Right lobe of liver (tissue), 6 donors: ENCODE measurements at regions not wholly inside any gene's neighbourhood (a gene's known extent, or its start where the extent isn't known, plus 50 kb on each side); places are given as distances from the start of the nearest gene placed in this dataset.

Source experiments
- ATAC-seq, 4 donors: fragments of 200-7000 bp; cut with Tn5 transposase; one replicate each; pipeline ENCODE4 v1.9.1; 2020; ENCODE audit warnings: mild to moderate bottlenecking in 4 of 4, moderate library complexity in 4 of 4
- DNase-seq, 3 donors: peaks; one replicate each; pipeline ENCODE4 v3.0.0-alpha.2; 2020
- H3K27ac ChIP-seq, 3 donors: fragments of 200-600 bp; one replicate each; pipeline ENCODE4 v1.8.0; 2022
- H3K27me3 ChIP-seq, 2 donors: fragments of 200-600 bp; one replicate each; pipeline ENCODE4 v1.8.0; 2022
- H3K36me3 ChIP-seq, 4 donors: fragments of 200-600 bp; sonication (generic) in 1 of 4; one replicate each; pipeline versions ENCODE4 v1.5.1 to v1.8.0; 2017 to 2022; ENCODE audit warnings: control low read depth in 1 of 4
- H3K4me1 ChIP-seq, 4 donors: fragments of 200-600 bp; sonication (generic) in 1 of 4; one replicate each; pipeline versions ENCODE4 v1.5.1 to v1.8.0; 2017 to 2022; ENCODE audit warnings: control low read depth in 1 of 4
- H3K4me3 ChIP-seq, 3 donors: fragments of 200-600 bp; one replicate each; pipeline ENCODE4 v1.8.0; 2022
- H3K9me3 ChIP-seq, 4 donors: fragments of 200-600 bp; sonication (generic) in 1 of 4; one replicate each; pipeline versions ENCODE4 v1.5.1 to v1.8.0; 2017 to 2022; ENCODE audit warnings: control low read depth in 1 of 4
- POLR2A ChIP-seq: fragments of 450-650 bp; IDR thresholded peaks from one replicate; pipeline ENCODE4 v1.6.1; 2017; ENCODE audit warnings: antibody characterized with exemption, mild to moderate bottlenecking
- WGBS: methylation state at CpG from one replicate; pipeline ENCODE4 v1.1.6; 2018; ENCODE audit warnings: low coverage, low lambda C conversion rate; ENCODE audit not compliant: insufficient coverage; ENCODE audit errors: missing lambda C conversion rate; 5-methylcytosine and 5-hydroxymethylcytosine counted together
- intact Hi-C, 2 donors: fragments of 100-400 bp; cut with DNase I; formaldehyde crosslinking; loops; one replicate each; pipeline versions ENCODE4 v1.11.2 to v1.14.1; 2022
- TF ChIP-seq, protein P1 (sequence below), 4 donors: fragments of 200-600 bp in 3 of 4; fragments of 450-650 bp in 1 of 4; IDR thresholded peaks; one replicate each; pipeline versions ENCODE4 v1.5.1 to v1.8.0; 2016 to 2022; ENCODE audit warnings: antibody characterized with exemption in 4 of 4, mild to moderate bottlenecking in 2 of 4
- donor health status: DM: no; HTN: yes; CAD: no.
- donor health status: DM: no; HTN: no; CAD: no.
- donor health status: DM: no; HTN: no; CAD: no.
- donor health status: DM: no; HTN: yes; CAD: no.
- donor health status: DM: no; HTN: yes; CAD: no.

DNA sequence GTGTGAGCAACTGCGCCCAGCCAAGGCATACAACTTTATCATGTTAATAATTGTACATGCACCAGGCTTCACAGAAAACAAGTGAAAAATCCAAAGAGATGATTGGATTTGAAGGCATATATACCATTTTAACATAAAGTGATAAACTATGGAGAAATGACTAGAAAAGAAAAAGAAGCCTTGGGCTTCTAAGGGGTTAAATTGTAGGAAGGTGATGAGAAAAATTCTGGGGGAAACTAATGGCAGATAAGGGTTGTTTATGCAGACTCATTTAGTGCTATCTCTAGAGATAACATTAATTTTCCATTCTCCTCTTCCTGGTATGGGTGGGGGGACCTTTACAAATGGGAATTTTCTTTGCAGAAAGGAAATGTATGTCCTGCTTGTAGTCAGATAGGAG is 154.0 kb downstream of the TMEM17 start:
- no peaks in the 10 kb centered on the region for H3K27me3 ChIP-seq
- H3K27ac ChIP-seq = no peak overlapping the region
- no peaks in the 10 kb centered on the region for H3K9me3 ChIP-seq
- ATAC-seq = peak in 1 of 4 donors; percentile 20
- no peak for DNase-seq
- 80% methylated on average over 1 of the region's 1 CpG for WGBS
- H3K4me3 ChIP-seq = no peak overlapping the region
- intact Hi-C loops = no loop called here
- no peaks in the 10 kb centered on the region for H3K4me1 ChIP-seq
- TF ChIP-seq, protein P1, sequence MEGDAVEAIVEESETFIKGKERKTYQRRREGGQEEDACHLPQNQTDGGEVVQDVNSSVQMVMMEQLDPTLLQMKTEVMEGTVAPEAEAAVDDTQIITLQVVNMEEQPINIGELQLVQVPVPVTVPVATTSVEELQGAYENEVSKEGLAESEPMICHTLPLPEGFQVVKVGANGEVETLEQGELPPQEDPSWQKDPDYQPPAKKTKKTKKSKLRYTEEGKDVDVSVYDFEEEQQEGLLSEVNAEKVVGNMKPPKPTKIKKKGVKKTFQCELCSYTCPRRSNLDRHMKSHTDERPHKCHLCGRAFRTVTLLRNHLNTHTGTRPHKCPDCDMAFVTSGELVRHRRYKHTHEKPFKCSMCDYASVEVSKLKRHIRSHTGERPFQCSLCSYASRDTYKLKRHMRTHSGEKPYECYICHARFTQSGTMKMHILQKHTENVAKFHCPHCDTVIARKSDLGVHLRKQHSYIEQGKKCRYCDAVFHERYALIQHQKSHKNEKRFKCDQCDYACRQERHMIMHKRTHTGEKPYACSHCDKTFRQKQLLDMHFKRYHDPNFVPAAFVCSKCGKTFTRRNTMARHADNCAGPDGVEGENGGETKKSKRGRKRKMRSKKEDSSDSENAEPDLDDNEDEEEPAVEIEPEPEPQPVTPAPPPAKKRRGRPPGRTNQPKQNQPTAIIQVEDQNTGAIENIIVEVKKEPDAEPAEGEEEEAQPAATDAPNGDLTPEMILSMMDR (IDR thresholded peaks at IDR 0.05) = no peak
- no peak for TF ChIP-seq POLR2A
- no peaks in the 10 kb centered on the region for H3K36me3 ChIP-seq

DNA sequence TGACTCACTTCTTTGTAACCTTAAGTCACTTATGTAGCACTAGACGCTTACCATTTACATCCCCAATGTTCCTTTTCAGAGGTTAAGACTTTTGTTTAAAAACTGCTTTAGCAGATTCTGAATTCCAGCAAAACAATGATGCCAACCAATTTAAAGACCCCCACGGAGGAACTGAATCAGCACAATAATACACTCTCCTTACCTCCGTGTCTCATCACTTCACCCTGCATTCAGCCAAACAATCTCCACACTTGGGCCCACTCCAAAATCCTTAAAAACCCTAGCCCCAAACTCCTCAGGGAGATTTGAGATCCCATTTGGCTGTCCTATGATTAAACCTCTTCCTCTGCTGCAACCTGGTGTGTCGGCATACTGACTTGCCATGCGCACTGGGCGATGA is 153.9 kb downstream of the B3GNT2 start:
- Histone ChIP-seq H3K27me3 (no peaks in the 10 kb centered on the region), H3K27ac (no peak overlapping the region), H3K36me3 (no peaks in the 10 kb centered on the region), H3K4me1 (no peaks in the 10 kb centered on the region), H3K9me3 (no peaks in the 10 kb centered on the region), H3K4me3 (no peak overlapping the region)
- 79% methylated on average over 6 of the region's 6 CpGs for WGBS
- intact Hi-C loops = no loop called here
- no peak for ATAC-seq
- DNase-seq = no peak
- TF ChIP-seq, protein P1 (IDR thresholded peaks at IDR 0.05) = no peak
- no peak for TF ChIP-seq POLR2A

DNA sequence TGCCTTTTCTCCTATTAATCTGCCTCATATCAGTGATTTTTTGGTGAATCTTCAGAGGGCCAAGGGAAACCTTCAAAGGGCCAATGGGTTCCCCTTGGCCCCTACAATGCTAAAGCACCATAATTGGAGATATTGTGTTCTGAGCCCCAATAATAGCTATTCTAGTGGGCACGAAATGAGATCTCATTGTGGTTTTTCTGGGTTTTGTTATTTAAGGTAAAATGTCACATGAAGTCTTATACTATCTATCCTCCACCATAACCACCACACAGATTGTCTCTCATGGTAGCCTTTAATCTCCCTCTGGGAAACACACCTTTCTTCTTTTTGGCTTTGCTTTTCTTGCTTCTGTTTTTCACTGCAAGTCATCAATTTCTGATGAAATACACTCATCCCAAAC is 152.8 kb downstream of the B3GNT2 start:
- WGBS = 44% methylated on average over 1 of the region's 1 CpG
- TF ChIP-seq, protein P1 (IDR thresholded peaks at IDR 0.05) = no peak
- no peak for TF ChIP-seq POLR2A
- no peak overlapping the region for H3K4me3 ChIP-seq
- no peak overlapping the region for H3K27ac ChIP-seq
- no peaks in the 10 kb centered on the region for H3K27me3 ChIP-seq
- no peaks in the 10 kb centered on the region for H3K36me3 ChIP-seq
- no peaks in the 10 kb centered on the region for H3K9me3 ChIP-seq
- DNase-seq (no peak), ATAC-seq (no peak)
- H3K4me1 ChIP-seq = peaks cover 0 to 3% (median 0%) of the 10 kb centered on the region in 4 donors
- intact Hi-C loops = no loop called here

DNA sequence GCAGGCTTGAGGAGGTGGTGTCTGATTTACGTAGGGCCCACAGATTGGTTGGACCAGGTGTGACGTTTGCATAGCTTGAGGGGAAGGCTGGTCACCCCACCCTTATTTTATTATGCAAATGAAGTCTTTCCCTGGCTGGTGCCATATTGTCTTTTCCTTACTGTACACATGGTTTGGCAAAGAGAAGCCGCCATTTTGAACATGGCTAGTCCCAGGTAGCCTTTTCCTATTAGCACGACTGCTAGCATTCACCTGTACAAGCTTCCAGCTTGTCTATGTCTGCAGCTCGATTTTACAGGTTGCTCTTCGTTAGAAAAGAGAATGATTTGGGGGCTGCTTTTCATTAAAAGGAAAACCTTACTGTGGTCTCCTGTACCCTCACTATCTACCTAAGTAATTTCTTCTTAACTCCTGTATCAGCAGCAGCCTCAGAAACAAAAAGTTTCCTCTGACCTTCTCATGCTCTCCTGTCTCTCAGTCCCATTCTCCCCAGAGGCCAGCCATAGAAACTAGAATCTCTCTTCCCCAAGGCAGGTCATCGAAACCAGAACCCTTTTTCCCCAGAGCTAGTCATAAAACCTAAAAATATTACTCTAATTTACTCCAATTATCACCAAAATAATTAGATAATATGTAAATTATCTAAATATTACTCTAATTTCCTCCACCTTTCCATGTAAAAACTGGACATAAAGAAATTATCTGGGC is 151.8 kb downstream of the B3GNT2 start:
- 79% methylated on average over 5 of the region's 7 CpGs for WGBS
- no peak overlapping the region for H3K27ac ChIP-seq
- H3K4me3 ChIP-seq = no peak overlapping the region
- ATAC-seq (no peak), DNase-seq (no peak)
- H3K36me3 ChIP-seq = no peaks in the 10 kb centered on the region
- H3K9me3 ChIP-seq = no peaks in the 10 kb centered on the region
- H3K27me3 ChIP-seq = no peaks in the 10 kb centered on the region
- intact Hi-C loops = no loop called here
- no peak for TF ChIP-seq POLR2A
- TF ChIP-seq, protein P1 (IDR thresholded peaks at IDR 0.05) = no peak
- H3K4me1 ChIP-seq = peaks cover 0 to 3% (median 0%) of the 10 kb centered on the region in 4 donors
